GM18867 (cell line): ENCODE measurements at regions not wholly inside any gene's neighbourhood (a gene's known extent, or its start where the extent isn't known, plus 50 kb on each side); places are given as distances from the start of the nearest gene placed in this dataset.
"Not testable (repeated sequence)": the region's sequence is repeated elsewhere in the genome, so short reads cannot be mapped to it uniquely, and the experiment has no call there.

Source experiments
- ATAC-seq: cut with Tn5 transposase; IDR thresholded peaks from one replicate; pipeline ENCODE4 v1.9.1; 2021; ENCODE audit warnings: mild to moderate bottlenecking, moderate library complexity; ENCODE audit not compliant: unreplicated experiment

DNA sequence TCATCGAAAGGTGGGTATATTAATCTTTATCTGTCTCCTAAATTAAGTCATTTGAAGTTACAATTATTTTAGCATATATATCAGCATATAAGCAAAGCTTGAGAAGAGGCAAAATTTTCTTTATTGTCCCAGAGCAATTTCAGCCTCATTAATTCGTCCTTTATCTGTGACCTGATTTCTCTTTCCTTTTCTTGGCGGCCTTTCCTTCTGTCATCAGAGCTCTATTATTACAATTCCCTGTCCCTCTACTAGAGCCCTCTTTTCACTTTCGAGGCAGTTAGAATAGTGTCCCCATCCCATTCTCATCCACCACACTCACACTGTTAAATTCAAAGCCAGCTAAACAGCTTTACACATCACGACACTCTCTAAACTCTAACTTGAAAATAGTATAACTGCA, 1293.2 kb upstream of the FAM98A start:
- no peak for ATAC-seq

DNA sequence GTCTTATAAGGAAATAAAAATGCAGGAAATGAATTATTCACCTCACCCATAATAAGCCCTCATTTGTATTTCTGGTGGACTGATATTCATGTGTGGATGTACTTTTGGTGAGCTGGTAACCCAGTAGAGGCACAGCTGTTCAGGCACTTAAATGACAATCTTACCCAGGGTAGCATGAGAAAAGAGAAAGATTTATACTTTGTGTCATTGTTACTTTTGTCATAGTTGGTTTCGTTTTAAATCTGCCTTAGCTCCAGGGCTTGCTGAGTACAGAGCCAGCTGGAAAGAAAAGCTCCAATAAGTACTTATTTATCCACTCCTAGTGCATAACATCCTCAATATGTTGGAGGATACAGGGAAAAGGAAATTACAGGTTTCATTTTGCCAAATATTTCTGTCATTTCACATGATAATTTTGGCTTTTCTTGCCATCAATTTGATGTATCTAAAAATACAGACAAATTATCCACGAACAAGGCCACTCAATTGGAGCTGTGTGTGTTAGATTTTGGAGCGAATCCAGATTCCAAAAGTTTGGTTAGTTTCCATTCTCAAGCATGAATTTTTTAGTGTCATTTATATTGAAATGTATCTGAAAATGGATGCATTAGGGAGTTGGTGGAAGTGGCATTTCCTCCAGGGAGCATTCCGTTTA, 1276.1 kb upstream of the FAM98A start:
- ATAC-seq: no peak

DNA sequence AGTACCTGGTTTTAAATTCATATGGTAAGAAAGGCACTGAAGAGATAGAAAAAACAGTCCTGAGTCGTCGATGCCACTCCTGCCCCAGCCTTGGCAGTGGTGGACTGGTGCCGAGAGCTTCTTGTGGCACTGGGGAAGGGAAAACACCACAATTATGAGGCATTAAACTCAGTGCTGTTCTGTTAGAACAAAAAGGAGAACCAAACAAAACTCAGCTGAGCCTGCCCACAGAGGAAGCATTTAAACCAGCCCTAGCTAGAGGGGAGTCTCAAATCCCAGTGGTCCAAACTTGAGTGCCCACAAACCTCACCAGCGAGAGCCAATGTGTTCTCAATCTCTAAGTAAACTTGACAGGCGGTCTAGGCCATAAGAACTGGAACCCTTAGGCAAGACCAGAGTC, 1254.5 kb upstream of the FAM98A start:
- no peak for ATAC-seq

DNA sequence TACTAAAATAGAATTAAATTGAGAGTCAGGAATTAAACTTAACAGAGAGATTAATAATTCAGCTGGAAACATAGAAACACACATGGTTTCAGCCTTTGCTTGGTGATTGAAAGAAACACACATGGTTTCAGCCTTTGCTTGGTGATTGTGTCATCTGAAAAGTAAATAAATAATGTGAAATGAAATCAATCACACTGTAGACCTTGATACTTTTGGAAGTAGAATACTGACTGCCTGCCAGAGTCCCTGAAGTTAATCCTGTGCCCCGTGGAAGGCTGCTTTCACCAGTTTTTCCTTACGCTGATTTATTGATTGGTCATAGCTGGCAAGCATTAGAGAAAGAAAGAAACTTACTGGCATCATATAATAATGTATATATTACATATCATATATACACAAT, 1252.7 kb upstream of the FAM98A start:
- ATAC-seq: no peak

DNA sequence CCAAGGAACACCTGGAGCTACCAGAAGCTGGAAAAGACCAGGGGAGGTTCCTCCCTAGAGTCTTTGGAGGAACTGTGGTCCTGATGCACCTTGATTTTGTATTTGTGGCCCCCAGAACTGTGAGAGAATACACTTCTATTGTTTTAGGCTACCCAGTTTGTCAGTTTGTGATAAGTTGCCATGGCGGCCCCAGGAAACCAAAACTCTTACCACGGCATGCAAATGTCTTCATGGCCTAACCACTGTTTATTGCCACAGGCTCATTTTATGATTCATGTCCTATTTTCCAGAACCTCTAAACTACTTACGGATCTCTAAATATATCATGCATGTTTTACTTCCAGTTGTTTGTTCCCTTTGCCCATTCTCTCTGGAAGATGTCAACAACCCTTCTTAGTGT, 1250.7 kb upstream of the FAM98A start:
- no peak for ATAC-seq

DNA sequence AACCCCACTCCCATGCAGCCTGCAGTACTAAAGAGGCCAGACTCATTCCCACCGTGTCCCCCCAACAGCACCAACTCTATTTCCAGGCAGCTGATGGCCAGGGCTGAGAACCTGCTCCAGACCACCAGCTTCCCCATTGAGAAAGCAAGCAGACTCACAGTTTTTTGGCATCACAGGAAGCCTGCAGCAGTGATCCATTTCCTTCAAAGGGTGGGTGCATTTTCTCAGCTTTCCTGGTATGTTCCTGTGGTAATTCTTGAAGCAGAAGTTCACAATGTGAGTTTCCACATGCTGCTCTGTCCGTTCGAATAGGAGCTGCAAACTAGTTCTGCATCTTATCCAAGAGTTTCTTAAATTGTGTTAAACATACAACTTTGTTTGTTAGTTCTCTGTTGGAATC, 1249.6 kb upstream of the FAM98A start:
- ATAC-seq: no peak

DNA sequence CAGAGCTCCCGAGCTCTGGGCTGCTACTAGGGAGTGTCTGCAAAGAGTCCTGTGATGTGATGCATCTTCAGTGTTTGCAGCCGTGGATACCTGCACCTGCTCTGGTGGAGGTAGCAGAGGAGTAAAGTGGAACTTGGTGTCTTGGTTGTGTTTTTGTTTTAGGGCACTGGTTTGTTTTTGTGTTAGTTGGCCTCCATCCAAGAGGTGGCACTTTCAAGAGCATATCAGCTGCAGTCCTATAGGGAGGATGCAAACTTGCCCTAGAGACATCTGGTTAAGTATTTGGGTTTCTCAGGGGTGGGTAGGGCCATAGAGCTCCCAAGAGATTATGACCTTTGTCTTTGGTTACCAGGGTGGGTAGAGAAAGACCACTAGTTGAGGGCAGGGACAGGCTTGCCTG, 1249.0 kb upstream of the FAM98A start:
- ATAC-seq: no peak

DNA sequence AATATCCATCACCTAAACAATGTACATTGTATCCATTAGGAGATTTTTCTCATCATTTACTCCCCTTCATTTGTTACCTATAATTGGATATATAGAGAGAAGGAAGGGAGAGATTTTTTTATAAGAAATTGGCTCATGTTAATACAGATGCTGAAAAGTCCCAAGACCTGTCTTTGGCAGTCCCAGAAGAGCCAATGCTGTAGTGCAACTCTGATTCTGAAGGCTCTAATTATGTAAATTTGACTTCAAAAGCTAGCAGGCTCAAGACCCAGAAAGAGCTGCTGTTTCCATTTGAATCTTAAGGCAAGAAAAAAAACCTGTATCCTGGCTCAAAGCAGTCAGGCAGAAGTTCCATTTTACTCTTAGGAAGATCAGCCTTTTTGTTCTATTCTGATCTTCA, 1245.5 kb upstream of the FAM98A start:
- ATAC-seq: no peak

DNA sequence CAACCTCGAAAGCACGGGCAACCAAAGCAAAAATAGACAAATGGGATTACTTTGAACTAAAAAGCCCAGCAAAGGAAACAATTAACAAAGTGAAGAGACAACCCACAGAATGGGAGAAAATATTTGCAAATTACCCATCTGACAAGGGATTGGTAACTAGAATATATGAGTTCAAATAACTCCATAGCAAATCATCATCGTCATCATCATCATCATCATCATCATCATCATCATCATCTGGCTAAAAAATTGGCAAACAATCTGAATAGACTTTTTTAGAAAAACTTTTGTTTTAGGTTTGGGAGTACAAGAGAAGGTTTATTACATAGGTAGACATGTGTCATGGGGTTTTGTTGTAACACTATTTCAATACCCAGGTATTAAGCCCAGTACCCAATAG, 1239.3 kb upstream of the FAM98A start:
- no peak for ATAC-seq

DNA sequence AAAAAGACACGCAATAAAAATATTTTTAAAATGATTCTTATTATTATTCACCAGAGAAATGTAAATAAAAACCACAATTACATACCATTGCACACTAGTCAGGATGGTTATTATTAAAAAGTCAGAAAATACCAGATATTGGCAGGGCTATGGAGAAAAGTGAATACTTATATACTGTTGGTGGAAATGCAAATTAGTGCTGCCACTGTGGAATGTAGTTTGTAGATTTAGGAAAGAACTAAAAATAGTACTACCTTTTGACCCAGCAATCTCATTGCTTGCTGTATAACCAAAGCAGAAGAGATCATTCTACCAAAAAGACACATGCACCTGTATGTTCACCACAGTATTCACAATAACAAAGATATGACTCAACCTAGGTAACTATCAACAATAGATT, 1237.3 kb upstream of the FAM98A start:
- ATAC-seq: no peak

DNA sequence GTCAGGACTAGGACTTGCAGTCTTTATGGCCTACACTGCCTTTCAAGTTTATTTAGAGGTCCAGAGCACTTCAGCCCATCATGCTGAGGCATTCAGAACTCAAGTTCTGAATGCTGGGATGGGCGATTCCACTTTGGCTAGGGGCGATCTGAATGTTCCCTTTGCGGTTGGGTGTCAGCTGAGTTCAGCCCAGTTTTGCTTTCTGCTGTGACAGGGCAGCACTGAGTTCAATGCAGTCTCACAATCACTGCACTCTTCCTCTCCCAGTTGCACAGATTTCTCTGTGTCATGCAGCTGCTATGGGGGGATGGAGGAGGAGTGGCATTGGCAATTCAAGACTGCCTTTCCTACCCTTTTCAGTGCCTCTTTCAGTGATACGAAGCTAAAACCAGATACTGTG, 1232.0 kb upstream of the FAM98A start:
- no peak for ATAC-seq

DNA sequence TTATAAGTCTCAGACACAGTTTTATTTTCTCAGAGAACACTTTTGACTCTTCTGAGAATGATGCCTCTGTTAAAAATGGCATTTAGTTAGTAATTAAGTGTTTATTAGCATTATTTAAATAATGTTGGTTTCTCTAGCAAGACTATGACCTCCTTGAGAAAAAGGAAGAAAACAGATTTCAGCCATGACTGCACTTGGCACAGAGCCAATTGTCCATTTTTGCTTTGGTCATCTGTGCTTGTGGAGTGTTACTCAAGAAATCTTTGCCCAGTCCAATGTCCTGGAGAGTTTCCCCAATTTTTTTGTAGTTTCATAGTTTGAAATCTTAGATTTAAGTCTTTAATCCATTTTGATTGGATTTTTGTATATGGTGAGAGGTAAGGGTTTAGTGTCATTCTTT, 1229.4 kb upstream of the FAM98A start:
- ATAC-seq: no peak

DNA sequence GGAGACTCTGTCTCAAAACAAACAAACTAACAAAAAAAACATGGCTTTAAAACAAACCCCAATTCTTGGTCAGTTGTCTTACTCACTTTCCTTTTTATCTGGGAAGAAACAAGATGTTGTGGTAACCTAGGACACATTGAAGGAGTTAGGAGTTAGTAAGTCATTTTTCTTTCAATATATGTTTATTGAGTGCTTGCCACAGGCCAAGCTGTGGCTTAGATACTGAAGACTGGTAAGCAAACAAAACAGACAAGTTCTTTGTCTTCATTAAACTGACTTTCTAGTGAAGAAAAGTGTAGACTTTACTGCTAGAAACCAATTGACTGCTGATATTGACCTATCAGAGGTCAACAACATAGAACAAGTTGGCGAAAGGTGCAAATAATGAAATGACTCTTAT, 1228.3 kb upstream of the FAM98A start:
- no peak for ATAC-seq

DNA sequence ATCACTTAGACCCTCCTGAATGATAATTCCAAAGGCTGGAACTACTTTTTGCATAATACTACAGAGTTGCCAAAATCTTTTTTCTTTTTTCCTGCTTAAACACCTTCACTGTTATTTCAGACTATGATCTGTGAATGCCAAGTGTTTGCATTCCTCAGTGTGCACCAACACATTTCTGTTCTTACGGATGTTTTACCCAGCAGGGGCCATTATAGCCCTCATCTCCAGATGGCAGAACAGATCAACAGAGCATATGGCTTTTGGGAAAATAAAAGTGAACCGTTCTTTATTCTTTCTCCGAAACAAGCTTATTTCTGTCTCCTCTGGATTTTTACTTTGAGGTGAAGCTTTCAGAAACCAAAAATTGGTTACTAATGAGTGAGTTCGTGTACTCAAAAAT, 1226.6 kb upstream of the FAM98A start:
- ATAC-seq: no peak

DNA sequence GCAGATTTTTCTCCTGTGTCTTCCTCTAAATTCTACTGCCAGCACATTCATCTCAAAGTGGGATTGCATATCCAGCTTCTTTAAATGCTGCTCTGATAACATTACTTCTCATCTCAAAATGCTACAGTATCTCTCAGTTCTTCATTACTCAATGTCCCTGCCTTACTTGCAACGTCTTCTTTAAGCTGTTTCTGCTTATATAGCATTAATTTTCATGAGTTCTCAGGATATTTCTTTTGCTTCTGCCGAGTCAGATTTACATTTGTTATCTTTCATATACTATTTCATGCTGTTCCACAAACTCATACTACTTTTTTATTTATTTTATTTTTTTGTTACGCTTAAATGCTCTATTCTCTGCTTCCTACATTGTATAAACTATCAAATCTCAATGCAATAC, 1223.5 kb upstream of the FAM98A start:
- no peak for ATAC-seq

DNA sequence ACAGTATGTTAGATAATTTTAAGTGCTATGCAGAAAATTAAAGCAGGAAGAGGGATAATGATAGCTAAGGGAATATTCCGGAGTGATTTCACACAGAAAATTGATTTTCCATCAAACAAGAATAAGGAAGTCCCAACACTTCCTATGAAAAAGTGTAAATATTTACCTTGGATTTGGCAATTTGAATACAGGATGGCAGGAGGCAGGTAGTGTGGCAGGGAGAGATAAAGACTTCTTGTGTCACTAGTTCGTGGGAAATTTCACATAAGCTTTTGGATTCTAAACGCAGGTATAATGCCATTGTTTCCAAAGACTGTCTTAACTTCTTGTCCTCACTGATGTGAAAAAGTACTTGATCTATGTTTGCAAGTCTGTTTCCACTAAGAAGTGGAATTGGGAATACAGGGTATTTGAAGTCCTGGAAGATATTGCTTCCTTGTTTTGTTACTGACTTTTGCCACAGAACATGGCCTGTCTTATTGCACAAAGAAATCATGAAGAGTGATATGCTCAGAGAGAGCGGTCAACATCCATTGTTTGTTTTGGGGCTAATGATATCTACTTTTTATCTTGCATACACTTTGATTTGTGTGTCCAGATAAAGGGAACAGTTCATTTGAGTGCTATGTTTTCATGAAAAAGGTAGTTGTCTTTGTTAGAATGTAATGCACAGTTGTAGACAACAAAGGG, 1216.1 kb upstream of the FAM98A start:
- no peak for ATAC-seq

DNA sequence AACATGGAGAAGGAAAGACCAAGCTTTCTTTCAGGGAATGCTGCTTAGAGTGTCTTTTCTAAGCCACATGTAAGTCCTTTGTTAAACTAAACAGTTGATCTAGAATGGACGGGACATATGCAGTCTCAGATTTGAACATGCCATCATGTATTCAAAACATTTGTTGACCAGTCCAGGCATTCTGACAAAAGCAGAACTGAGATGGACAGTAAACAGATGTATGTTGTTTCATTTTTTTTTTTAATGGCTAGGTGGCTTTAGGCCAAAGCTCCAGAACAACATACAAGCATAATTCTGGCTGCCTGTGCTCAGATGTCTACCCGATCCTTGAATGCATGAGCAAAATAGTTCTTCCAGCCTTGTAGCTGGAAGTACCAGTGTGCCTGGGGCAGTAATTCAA, 1211.4 kb upstream of the FAM98A start:
- no peak for ATAC-seq

DNA sequence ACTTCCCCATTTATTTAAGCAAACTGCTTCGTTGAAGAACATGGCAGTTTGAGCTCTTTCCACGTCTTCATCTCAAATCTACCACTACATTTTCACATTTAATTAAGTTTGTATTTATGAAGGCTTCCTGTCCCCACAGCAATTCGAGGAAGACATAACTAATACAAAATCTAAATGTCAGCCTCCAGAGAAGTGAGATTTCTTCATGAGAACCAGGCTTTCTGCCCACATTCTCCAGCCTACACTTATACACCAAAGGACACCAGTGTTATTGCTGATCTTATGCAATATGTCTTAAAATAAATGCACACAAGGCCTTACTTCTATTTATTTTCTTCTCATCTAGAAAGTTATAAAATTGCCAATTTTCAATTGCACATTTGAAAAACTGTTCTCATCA, 1209.3 kb upstream of the FAM98A start:
- no peak for ATAC-seq

DNA sequence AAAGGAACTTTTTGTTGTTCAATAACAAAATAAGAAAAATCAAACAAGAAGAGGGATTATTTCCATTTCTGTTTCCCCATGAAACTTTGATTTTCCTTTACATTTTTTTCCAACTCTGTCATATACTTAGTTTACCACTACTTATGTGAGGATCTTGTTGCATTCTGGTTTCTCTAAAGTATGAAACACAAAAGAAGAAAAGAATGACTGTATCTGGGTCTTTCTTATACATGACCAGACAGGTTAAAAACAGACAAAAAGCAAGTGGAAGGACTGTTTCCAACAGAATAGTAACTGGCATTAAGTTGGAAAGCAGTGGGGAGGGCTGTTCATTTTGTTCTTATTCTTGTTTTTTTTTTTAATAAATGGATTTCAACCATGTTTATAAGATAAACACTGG, 1207.8 kb upstream of the FAM98A start:
- no peak for ATAC-seq

DNA sequence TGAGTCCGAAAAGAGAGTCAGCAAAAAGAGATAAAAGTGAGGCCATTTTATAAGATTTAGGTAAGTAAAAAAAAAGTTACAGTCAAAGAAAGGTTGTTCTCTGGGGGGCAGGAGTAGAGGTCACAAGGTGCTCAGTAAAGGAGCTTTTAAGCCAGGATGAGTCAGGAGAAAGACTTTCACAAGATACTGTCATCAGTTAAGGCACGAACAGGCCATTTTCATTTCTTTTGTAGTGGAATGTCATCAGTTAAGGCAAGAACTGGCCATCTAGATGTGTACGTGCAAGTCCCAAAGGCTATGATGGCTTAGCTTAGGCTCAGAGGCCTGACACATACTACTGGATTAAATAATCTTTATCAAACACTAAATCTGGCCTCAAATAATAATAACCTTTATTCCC, 1207.3 kb upstream of the FAM98A start:
- ATAC-seq: no peak

DNA sequence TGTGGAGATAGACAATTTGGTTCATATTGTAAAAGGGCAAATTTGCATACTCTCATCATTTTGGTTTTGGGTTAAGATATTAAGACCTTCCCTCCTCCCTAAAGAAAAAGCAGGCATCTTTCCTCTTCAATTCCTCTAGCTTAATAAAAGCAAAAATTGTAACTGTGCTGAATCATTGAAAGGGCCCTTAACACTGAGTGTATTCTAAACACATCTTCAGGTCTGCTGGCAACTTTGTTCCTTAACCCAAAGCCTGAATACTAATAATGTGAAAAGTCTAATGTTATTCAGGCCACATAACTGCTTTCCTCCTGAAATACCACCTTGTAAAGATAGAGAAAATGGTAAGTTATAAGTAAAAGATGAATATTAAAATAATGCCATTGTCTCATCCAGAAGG, 1200.5 kb upstream of the FAM98A start:
- ATAC-seq: no peak

DNA sequence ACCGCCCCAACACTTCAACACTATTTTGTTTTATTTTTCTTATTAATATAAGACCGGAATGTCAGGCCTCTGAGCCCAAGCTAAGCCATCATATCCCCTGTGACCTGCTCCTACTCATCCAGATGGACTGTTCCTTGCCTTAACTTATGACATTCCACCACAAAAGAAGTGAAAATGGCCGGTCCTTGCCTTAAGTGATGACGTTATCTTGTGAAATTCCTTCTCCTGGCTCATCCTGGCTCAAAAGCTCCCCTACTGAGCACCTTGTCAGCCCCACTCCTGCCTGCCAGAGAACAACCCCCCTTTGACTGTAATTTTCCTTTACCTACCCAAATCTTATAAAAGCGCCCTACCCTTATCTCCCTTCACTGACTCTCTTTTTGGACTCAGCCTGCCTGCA, 1196.5 kb upstream of the FAM98A start:
- ATAC-seq: not testable (repeated sequence)

DNA sequence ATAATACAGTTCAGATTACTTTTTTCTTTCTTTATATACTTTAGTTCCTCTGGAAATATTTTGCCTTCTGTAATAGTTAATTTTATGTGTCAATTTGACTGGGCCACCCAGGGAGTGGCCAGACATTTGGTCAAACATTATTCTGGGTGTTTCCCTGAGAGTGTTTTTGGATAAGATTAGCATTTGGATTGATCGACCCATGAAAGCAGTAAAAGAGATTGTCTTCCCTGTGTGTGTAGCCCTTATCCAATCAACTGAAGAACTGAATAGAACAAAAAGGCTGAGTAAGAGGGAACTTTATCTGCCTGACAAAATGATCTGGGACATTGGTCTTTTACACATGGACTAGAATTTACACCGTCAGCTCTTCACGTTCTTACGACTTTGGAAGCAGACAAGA, 1190.1 kb upstream of the FAM98A start:
- no peak for ATAC-seq
